ENCODE measurements at regions not wholly inside any gene's neighbourhood (a gene's known extent, or its start where the extent isn't known, plus 50 kb on each side); places are given as distances from the start of the nearest gene placed in this dataset.

DNA sequence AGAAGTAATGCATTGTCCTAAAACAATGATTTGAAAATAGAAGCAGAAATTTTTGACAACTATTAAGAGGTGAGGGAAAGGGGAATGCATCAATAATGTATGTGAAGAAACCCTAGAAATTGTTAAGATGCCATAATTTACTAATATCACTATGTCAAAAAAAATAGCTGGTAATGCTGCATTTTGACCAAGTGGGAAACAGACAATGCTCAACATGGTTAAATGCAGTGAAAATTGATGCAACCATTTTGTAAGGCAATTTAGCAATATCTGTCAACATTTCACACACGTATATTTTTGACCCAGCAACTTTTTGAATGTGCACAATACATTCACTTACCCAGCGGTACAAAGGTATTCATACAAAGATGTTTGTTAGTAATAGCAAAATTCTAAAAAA is 381.6 kb downstream of the CDH11 start:
- Histone ChIP-seq H3K4me1 (no peaks in the 10 kb centered on the region), H3K4me2 (no peak overlapping the region), H3K4me3 (no peak overlapping the region), H4K20me1 (no peaks in the 10 kb centered on the region), H3K9ac (no peak overlapping the region), H3K9me3 (no peaks in the 10 kb centered on the region), H3K27me3 (no peaks in the 10 kb centered on the region), H3K27ac (no peak overlapping the region), H3K36me3 (no peaks in the 10 kb centered on the region)
- TF ChIP-seq Cebpa-rat (IDR thresholded peaks at IDR 0.05), result no peak

DNA sequence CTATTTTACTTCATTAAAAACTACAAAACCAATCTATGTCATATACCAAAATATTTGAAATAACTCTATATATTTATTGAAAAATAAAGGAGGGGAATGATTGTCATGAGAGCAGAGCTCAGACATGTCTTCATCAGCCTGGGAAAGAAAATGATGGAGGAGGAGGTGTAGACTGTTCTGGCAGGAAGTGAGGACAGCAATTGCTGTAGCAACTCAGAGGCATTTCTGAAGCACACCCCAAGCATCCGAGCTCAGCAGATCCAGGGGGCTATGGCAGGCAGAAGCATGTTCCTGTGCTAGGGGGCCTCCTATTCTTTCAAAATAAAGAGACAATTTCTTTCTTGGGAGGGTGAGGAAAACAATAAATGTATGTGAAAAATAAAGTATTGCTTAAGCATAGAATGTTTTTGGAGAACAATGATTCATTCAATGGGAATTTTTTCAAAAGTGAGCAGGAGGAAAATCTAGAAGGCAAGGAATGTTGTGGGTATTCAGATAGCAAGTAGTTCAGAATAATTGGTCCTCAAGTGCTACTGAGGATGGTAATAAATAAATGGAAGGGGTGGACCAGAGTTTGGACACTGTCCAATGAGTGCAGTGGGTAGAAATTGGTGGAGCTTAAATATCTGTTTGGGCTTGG is 383.4 kb downstream of the CDH11 start:
- no peaks in the 10 kb centered on the region for H3K9me3 ChIP-seq
- H3K27me3 ChIP-seq, result no peaks in the 10 kb centered on the region
- H3K36me3 ChIP-seq, result no peaks in the 10 kb centered on the region
- no peak for TF ChIP-seq Cebpa-rat (IDR thresholded peaks at IDR 0.05)
- H4K20me1 ChIP-seq, result no peaks in the 10 kb centered on the region
- no peak overlapping the region for H3K27ac ChIP-seq
- H3K4me1 ChIP-seq, result no peaks in the 10 kb centered on the region
- no peak overlapping the region for H3K4me2 ChIP-seq
- H3K4me3 ChIP-seq, result no peak overlapping the region
- no peak overlapping the region for H3K9ac ChIP-seq

DNA sequence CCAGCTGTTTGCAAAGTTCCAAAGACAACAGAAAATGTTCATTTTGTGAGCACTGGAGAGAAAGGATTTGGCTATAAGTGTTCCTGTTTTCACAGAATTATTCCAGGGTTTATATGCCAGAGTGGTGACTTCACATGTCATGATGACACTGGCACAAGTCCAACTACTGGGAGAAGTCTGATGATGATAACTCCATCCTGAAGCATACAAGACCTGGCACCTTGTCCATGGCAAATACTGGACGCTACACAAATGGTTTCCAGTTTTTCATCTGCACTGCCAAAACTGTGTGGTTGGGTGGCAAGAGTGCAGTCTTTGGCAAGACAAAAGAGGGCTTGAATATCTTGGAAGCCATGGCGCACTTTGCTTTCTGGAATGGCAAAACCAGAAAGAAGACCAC is 385.0 kb downstream of the CDH11 start:
- Histone ChIP-seq H3K27ac (no peak overlapping the region), H3K36me3 (no peaks in the 10 kb centered on the region), H3K9me3 (no peaks in the 10 kb centered on the region), H3K4me2 (no peak overlapping the region), H4K20me1 (no peaks in the 10 kb centered on the region), H3K4me3 (no peak overlapping the region), H3K27me3 (no peaks in the 10 kb centered on the region), H3K9ac (no peak overlapping the region), H3K4me1 (no peaks in the 10 kb centered on the region)
- TF ChIP-seq Cebpa-rat (IDR thresholded peaks at IDR 0.05), result no peak

DNA sequence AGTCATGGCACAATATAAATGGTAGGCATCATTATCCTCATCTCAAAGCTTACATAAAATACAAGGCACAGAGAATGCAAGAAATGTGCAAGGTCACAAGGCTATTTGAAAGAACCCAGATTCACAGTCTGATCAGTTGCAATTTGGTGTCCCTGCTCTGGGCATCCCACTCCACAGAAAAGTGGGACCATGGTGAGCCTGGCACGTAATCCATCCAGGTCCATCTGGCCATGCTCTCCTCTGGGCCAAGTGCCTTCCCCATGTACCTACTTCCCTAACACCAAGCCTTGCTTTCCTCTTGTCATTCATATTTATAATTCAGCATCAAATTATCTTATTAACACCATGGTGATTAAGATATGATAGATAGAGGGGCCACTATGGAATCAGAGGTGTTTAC is 390.0 kb downstream of the CDH11 start:
- Histone ChIP-seq H3K4me1 (no peaks in the 10 kb centered on the region), H3K27me3 (no peaks in the 10 kb centered on the region)

DNA sequence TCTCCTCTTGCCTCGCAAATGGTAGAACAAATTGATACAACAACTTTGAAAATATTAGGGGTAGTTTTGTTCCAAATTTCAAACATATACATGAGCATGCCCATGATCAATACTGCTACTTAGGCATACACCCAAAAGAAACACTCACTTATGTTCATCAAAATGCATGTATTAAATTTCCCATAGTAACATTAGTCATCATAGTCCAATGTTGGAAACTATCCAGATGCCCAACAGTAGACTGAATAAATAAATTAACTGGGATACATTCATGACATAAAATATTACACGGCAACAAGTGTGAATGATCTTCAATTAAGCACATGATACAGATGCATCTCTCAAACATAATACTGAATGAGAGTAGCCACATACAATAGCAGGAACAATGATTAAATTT is 391.6 kb downstream of the CDH11 start:
- no peaks in the 10 kb centered on the region for H3K9me3 ChIP-seq
- H4K20me1 ChIP-seq, result no peaks in the 10 kb centered on the region
- no peak overlapping the region for H3K4me3 ChIP-seq
- H3K4me2 ChIP-seq, result no peak overlapping the region
- H3K36me3 ChIP-seq, result no peaks in the 10 kb centered on the region
- H3K4me1 ChIP-seq, result no peaks in the 10 kb centered on the region
- no peak overlapping the region for H3K27ac ChIP-seq
- TF ChIP-seq Cebpa-rat (IDR thresholded peaks at IDR 0.05), result no peak
- H3K9ac ChIP-seq, result no peak overlapping the region
- H3K27me3 ChIP-seq, result no peaks in the 10 kb centered on the region

More for the DNA sequence above, 390.0 kb downstream of the CDH11 start:
- Histone ChIP-seq H4K20me1 (no peaks in the 10 kb centered on the region), H3K27ac (no peak overlapping the region), H3K4me2 (no peak overlapping the region), H3K9me3 (no peaks in the 10 kb centered on the region), H3K9ac (no peak overlapping the region), H3K4me3 (no peak overlapping the region), H3K36me3 (no peaks in the 10 kb centered on the region)
- no peak for TF ChIP-seq Cebpa-rat (IDR thresholded peaks at IDR 0.05)

DNA sequence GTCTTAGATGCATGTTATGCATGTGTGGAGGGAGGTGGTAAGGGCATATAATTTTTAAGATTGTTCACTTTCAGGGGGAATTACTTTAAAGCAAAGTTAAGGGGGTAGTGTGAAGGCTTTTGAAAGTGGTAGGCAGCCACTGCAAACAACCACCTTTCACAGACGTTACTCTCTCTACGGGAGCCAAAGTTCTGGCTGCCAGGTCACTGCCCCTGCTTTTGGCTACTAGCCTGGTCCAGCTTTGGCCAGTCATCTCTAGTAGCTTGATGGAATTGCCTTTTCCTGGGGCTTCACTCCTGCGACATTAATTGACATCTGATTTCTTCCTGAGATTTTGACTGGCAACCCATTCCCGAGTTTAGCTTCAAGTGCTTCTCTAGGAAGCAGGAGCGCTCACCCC is 397.5 kb downstream of the CDH11 start:
- no peak overlapping the region for H3K4me2 ChIP-seq
- TF ChIP-seq Cebpa-rat (IDR thresholded peaks at IDR 0.05), result no peak
- no peaks in the 10 kb centered on the region for H4K20me1 ChIP-seq
- no peaks in the 10 kb centered on the region for H3K9me3 ChIP-seq
- H3K9ac ChIP-seq, result no peak overlapping the region
- H3K4me3 ChIP-seq, result no peak overlapping the region
- no peak overlapping the region for H3K27ac ChIP-seq
- no peaks in the 10 kb centered on the region for H3K4me1 ChIP-seq
- no peaks in the 10 kb centered on the region for H3K27me3 ChIP-seq
- H3K36me3 ChIP-seq, result no peaks in the 10 kb centered on the region

DNA sequence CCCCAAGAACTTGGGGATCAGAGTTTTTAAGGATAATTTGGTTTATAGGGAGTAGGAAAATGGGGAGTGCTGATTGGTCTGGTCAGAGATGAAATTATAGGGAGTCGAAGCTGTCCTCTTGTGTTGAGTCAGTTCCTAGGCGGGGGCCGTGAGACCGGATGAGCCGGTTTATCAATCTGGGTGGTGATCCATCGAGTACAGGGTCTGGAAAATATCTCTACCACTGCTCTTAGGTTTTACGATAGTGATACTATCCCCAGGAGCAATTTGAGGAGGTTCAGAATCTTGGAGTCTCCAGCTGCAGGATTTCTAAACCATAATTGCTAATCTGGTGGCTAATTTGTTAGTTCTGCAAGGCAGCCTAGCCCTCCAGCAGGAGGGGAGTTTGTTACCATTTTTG is 403.4 kb downstream of the CDH11 start:
- H3K4me2 ChIP-seq, result no peak overlapping the region
- H3K27ac ChIP-seq, result no peak overlapping the region
- H3K9me3 ChIP-seq, result no peaks in the 10 kb centered on the region
- no peak for TF ChIP-seq Cebpa-rat (IDR thresholded peaks at IDR 0.05)
- no peaks in the 10 kb centered on the region for H3K36me3 ChIP-seq
- no peak overlapping the region for H3K9ac ChIP-seq
- no peaks in the 10 kb centered on the region for H4K20me1 ChIP-seq
- H3K4me3 ChIP-seq, result no peak overlapping the region
- no peaks in the 10 kb centered on the region for H3K27me3 ChIP-seq
- no peaks in the 10 kb centered on the region for H3K4me1 ChIP-seq

DNA sequence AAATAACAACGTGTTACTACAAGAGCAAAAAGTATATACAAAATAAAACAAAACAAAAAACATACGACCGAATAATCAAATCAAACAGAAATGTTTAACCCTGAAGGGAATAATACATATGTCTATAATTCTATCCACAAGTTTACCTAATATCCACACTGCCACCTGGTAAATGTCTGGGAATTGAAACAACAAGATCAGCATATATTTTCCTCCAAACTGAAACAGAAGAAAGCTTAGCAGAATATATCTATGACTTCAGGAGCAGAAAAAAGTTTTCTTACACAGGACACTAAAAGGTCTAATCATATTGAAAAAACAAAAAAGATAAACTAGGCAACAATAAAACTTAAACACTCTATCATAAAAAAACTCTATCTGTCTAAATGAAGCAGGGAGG is 404.0 kb downstream of the CDH11 start:
- Histone ChIP-seq H3K36me3 (no peaks in the 10 kb centered on the region), H3K9me3 (no peaks in the 10 kb centered on the region), H3K4me1 (no peaks in the 10 kb centered on the region), H3K4me2 (no peak overlapping the region), H3K27me3 (no peaks in the 10 kb centered on the region), H3K9ac (no peak overlapping the region), H4K20me1 (no peaks in the 10 kb centered on the region), H3K27ac (no peak overlapping the region), H3K4me3 (no peak overlapping the region)
- no peak for TF ChIP-seq Cebpa-rat (IDR thresholded peaks at IDR 0.05)

DNA sequence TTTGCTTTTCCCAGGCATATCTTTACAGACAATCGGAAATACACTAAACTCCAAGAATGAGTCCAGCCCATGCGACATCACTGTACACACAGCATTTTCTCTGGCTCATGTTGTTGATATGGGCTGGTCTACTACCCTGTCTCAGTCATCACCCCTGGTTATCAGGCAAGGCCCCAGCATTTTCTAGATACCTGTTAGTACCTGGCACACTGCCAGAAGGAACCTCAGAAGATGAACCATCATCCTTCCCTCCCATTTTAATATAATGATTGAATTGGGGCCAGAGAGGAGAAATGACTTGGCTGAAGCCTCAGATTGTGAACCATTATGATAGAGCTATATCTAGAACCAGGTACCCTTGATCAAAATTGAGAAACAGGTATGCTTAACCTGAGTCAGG is 406.2 kb downstream of the CDH11 start:
- TF ChIP-seq Cebpa-rat (IDR thresholded peaks at IDR 0.05), result no peak
- no peak overlapping the region for H3K4me3 ChIP-seq

DNA sequence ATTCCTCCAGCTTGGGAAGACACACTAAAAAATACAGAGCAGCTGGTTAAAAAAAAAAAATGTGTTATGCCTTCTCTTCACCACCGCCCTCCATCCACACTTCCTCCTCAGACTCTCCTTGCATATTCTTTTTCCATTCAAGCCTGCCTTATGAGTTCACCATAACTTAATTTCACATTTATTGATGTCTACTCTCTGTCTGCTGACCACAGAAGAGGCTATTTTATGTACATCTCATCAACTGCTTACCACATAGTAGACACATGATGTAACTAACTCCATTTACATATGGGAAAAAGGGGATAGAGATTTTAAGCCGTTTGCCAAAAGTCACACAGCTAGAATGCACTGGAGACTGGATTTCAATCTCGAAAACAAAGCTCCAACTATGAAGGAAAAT is 409.8 kb downstream of the CDH11 start:
- Histone ChIP-seq H3K4me3 (no peak overlapping the region), H3K4me1 (no peaks in the 10 kb centered on the region), H3K4me2 (no peak overlapping the region), H3K36me3 (no peaks in the 10 kb centered on the region), H3K27ac (no peak overlapping the region), H4K20me1 (no peaks in the 10 kb centered on the region), H3K9ac (no peak overlapping the region), H3K27me3 (no peaks in the 10 kb centered on the region), H3K9me3 (no peaks in the 10 kb centered on the region)
- no peak for TF ChIP-seq Cebpa-rat (IDR thresholded peaks at IDR 0.05)

More for the DNA sequence above, 406.2 kb downstream of the CDH11 start:
- H4K20me1 ChIP-seq, result no peaks in the 10 kb centered on the region
- no peaks in the 10 kb centered on the region for H3K4me1 ChIP-seq
- H3K27ac ChIP-seq, result no peak overlapping the region
- H3K4me2 ChIP-seq, result no peak overlapping the region
- no peaks in the 10 kb centered on the region for H3K9me3 ChIP-seq
- H3K36me3 ChIP-seq, result no peaks in the 10 kb centered on the region
- no peak overlapping the region for H3K9ac ChIP-seq
- H3K27me3 ChIP-seq, result no peaks in the 10 kb centered on the region

DNA sequence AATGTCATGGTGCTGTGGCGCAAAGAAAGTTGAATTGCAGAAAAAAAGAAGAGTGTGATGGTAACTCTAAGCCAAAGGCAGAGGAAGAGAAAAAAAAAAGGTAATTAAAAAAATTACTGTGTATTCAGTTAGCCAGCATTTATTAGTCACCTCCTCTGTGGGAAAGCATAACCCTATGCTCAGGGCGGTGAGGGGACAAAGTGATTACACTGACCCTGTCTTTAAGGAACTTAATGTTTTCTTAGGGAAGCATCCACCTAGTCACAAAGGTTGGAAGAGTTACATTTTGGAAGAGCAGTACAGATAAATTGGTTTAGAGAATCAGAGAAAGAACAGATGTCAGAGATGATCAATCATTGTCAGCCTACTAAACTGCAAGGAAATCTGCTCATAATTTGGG is 410.3 kb downstream of the CDH11 start:
- H3K36me3 ChIP-seq, result no peaks in the 10 kb centered on the region
- H3K4me3 ChIP-seq, result no peak overlapping the region
- H3K27ac ChIP-seq, result no peak overlapping the region
- H3K4me1 ChIP-seq, result no peaks in the 10 kb centered on the region
- TF ChIP-seq Cebpa-rat (IDR thresholded peaks at IDR 0.05), result no peak
- no peaks in the 10 kb centered on the region for H3K9me3 ChIP-seq
- H3K9ac ChIP-seq, result no peak overlapping the region
- no peak overlapping the region for H3K4me2 ChIP-seq
- H4K20me1 ChIP-seq, result no peaks in the 10 kb centered on the region
- no peaks in the 10 kb centered on the region for H3K27me3 ChIP-seq

All from BLaER1 (cell line).